ENCODE measurements at regions not wholly inside any gene's neighbourhood (a gene's known extent, or its start where the extent isn't known, plus 50 kb on each side); places are given as distances from the start of the nearest gene placed in this dataset.

DNA sequence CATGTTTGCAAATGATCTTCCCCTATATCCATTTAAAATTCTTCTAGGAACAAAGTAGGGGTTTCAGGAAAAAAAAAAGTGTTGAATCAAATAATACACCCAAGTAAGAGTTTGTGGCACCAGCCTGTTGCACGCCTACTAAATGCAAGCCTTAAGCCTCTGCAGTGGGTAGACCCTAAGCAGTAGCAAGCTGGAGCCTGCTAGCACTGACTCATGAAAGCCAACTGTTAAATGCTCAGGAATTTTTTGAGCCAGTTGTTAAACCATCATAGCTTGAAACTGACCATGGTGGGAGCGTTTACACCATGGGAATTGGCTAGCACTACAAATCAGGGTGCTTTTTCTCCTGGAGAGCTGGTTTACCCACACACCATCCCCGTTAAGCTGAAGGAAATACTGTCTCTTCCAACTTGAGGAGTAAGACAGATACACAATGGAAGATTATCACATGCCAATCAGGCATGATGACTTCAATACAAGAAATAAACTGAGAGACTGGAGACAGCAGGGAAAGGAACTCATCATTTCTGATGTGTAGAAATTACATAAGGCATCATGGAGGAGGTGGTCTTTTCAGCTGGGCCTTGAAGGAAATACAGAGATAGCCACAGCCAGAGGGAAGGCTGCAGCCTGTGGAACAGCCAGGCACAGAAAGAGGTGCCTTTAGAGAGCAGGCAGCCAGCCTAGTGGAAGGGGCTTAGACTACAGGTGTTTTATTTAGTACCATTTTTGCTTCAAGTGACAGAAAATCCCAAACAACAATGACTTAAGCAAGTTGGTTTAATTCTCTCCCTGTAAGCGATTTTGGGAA is 110.8 kb downstream of the SNX5 start (continued):
- TF ChIP-seq, protein P1, sequence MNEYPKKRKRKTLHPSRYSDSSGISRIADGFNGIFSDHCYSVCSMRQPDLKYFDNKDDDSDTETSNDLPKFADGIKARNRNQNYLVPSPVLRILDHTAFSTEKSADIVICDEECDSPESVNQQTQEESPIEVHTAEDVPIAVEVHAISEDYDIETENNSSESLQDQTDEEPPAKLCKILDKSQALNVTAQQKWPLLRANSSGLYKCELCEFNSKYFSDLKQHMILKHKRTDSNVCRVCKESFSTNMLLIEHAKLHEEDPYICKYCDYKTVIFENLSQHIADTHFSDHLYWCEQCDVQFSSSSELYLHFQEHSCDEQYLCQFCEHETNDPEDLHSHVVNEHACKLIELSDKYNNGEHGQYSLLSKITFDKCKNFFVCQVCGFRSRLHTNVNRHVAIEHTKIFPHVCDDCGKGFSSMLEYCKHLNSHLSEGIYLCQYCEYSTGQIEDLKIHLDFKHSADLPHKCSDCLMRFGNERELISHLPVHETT (CRISPR knock-in tag; conservative IDR thresholded peaks at IDR 0.05) = 0 out of 2 replicates have a peak, but pooled peaks have one; percentile 35
- TF ChIP-seq, protein P2, sequence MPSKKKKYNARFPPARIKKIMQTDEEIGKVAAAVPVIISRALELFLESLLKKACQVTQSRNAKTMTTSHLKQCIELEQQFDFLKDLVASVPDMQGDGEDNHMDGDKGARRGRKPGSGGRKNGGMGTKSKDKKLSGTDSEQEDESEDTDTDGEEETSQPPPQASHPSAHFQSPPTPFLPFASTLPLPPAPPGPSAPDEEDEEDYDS (CRISPR knock-in tag; IDR thresholded peaks at IDR 0.05) = 0 out of 2 replicates have a peak, but pooled peaks have one; percentile 33
- TF ChIP-seq ZNF30 (CRISPR knock-in tag; IDR thresholded peaks at IDR 0.05) (0 out of 2 replicates have a peak, but pooled peaks have one; percentile 19), KDM3A (CRISPR knock-in tag; IDR thresholded peaks at IDR 0.05; ENCODE audit: low read depth) (0 out of 2 replicates have a peak, but pooled peaks have one; percentile 12), ELF4 (CRISPR knock-in tag; IDR thresholded peaks at IDR 0.05; ENCODE audit: borderline replicate concordance) (0 out of 2 replicates have a peak, but pooled peaks have one; percentile 55), MAFK (conservative IDR thresholded peaks at IDR 0.05 in 1 of 2, IDR thresholded peaks at IDR 0.05 in 1 of 2; ENCODE audit: low read length in 2 of 2) (0 out of 4 replicates have a peak, but pooled peaks of 1 of the 2 experiments have one; percentile 16), TBX2 (CRISPR knock-in tag; IDR thresholded peaks at IDR 0.05; ENCODE audit: borderline replicate concordance) (0 out of 2 replicates have a peak, but pooled peaks have one; percentile 5), SATB2 (CRISPR knock-in tag; IDR thresholded peaks at IDR 0.05) (0 out of 2 replicates have a peak, but pooled peaks have one; percentile 4), NCOR1 (IDR thresholded peaks at IDR 0.05; ENCODE audit: borderline replicate concordance, low read length) (0 out of 2 replicates have a peak, but pooled peaks have one; percentile 6), ZNF678 (CRISPR knock-in tag; IDR thresholded peaks at IDR 0.05) (0 out of 2 replicates have a peak, but pooled peaks have one; percentile 22), EEA1 (CRISPR knock-in tag; IDR thresholded peaks at IDR 0.05; ENCODE audit: borderline replicate concordance) (0 out of 2 replicates have a peak, but pooled peaks have one; percentile 63), ZSCAN20 (CRISPR knock-in tag; IDR thresholded peaks at IDR 0.05; ENCODE audit: borderline replicate concordance) (0 out of 2 replicates have a peak, but pooled peaks have one; percentile 47), WIZ (CRISPR knock-in tag; IDR thresholded peaks at IDR 0.05) (0 out of 2 replicates have a peak, but pooled peaks have one; percentile 49), ZC3H4 (CRISPR knock-in tag; IDR thresholded peaks at IDR 0.05; ENCODE audit: borderline replicate concordance) (0 out of 2 replicates have a peak, but pooled peaks have one; percentile 32)
- TF ChIP-seq, protein P3, sequence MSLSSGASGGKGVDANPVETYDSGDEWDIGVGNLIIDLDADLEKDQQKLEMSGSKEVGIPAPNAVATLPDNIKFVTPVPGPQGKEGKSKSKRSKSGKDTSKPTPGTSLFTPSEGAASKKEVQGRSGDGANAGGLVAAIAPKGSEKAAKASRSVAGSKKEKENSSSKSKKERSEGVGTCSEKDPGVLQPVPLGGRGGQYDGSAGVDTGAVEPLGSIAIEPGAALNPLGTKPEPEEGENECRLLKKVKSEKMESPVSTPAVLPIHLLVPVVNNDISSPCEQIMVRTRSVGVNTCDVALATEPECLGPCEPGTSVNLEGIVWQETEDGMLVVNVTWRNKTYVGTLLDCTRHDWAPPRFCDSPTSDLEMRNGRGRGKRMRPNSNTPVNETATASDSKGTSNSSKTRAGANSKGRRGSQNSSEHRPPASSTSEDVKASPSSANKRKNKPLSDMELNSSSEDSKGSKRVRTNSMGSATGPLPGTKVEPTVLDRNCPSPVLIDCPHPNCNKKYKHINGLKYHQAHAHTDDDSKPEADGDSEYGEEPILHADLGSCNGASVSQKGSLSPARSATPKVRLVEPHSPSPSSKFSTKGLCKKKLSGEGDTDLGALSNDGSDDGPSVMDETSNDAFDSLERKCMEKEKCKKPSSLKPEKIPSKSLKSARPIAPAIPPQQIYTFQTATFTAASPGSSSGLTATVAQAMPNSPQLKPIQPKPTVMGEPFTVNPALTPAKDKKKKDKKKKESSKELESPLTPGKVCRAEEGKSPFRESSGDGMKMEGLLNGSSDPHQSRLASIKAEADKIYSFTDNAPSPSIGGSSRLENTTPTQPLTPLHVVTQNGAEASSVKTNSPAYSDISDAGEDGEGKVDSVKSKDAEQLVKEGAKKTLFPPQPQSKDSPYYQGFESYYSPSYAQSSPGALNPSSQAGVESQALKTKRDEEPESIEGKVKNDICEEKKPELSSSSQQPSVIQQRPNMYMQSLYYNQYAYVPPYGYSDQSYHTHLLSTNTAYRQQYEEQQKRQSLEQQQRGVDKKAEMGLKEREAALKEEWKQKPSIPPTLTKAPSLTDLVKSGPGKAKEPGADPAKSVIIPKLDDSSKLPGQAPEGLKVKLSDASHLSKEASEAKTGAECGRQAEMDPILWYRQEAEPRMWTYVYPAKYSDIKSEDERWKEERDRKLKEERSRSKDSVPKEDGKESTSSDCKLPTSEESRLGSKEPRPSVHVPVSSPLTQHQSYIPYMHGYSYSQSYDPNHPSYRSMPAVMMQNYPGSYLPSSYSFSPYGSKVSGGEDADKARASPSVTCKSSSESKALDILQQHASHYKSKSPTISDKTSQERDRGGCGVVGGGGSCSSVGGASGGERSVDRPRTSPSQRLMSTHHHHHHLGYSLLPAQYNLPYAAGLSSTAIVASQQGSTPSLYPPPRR (CRISPR knock-in tag; IDR thresholded peaks at IDR 0.05; ENCODE audit: borderline replicate concordance) = 0 out of 2 replicates have a peak, but pooled peaks have one; percentile 27
- TF ChIP-seq, protein P4, sequence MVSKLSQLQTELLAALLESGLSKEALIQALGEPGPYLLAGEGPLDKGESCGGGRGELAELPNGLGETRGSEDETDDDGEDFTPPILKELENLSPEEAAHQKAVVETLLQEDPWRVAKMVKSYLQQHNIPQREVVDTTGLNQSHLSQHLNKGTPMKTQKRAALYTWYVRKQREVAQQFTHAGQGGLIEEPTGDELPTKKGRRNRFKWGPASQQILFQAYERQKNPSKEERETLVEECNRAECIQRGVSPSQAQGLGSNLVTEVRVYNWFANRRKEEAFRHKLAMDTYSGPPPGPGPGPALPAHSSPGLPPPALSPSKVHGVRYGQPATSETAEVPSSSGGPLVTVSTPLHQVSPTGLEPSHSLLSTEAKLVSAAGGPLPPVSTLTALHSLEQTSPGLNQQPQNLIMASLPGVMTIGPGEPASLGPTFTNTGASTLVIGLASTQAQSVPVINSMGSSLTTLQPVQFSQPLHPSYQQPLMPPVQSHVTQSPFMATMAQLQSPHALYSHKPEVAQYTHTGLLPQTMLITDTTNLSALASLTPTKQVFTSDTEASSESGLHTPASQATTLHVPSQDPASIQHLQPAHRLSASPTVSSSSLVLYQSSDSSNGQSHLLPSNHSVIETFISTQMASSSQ (IDR thresholded peaks at IDR 0.05; ENCODE audit: low read depth) = no peak
- TF ChIP-seq, protein P4 (CRISPR knock-in tag; IDR thresholded peaks at IDR 0.05; ENCODE audit: borderline replicate concordance) = 0 out of 2 replicates have a peak, but pooled peaks have one; percentile 38

All from HepG2 (cell line).